Ishikawa (cell line): ENCODE measurements at regions not wholly inside any gene's neighbourhood (a gene's known extent, or its start where the extent isn't known, plus 50 kb on each side); places are given as distances from the start of the nearest gene placed in this dataset.

Experiments
- CEBPB ChIP-seq: IDR thresholded peaks from 2 replicates; pipeline ENCODE4 v1.6.1; 2012
- CREB1 ChIP-seq: IDR thresholded peaks from 2 replicates; pipeline ENCODE4 v1.6.1; 2012; ENCODE audit warnings: low read depth
- EGR1 ChIP-seq: IDR thresholded peaks from 2 replicates; pipeline ENCODE4 v1.6.1; 2012
- EP300 ChIP-seq: IDR thresholded peaks from 2 replicates; pipeline ENCODE4 v1.6.1; 2012; ENCODE audit warnings: borderline replicate concordance
- FOXM1 ChIP-seq: IDR thresholded peaks from 2 replicates; pipeline ENCODE4 v1.6.1; 2012; ENCODE audit warnings: low read depth, borderline replicate concordance
- MAX ChIP-seq: IDR thresholded peaks from 2 replicates; pipeline ENCODE4 v1.6.1; 2012
- NFIC ChIP-seq: IDR thresholded peaks from 2 replicates; pipeline ENCODE4 v1.6.1; 2012
- RAD21 ChIP-seq: IDR thresholded peaks from 2 replicates; pipeline ENCODE4 v1.6.1; 2012; ENCODE audit warnings: low read depth
- REST ChIP-seq: IDR thresholded peaks from 2 replicates; pipeline ENCODE4 v1.6.1; 2012; ENCODE audit warnings: low read depth, mild to moderate bottlenecking
- TAF1 ChIP-seq: IDR thresholded peaks from 2 replicates; pipeline ENCODE4 v1.6.1; 2012; ENCODE audit warnings: low read depth, mild to moderate bottlenecking
- TCF12 ChIP-seq: IDR thresholded peaks from 2 replicates; pipeline ENCODE4 v1.6.1; 2012; ENCODE audit warnings: low read depth
- TEAD4 ChIP-seq: IDR thresholded peaks from 2 replicates; pipeline ENCODE4 v1.6.1; 2012
- USF1 ChIP-seq: IDR thresholded peaks from 2 replicates; pipeline ENCODE4 v1.6.1; 2012
- YY1 ChIP-seq: IDR thresholded peaks from 2 replicates; pipeline ENCODE4 v1.6.1; 2012; ENCODE audit warnings: low read depth
- ZBTB7A ChIP-seq: IDR thresholded peaks from 2 replicates; pipeline ENCODE4 v1.6.1; 2012; ENCODE audit warnings: low read depth

GRCh38 chr7:49417034-49417433 lies 356.4 kb upstream of the VWC2 start:
- TF ChIP-seq EP300 (no peak), USF1 (no peak), NFIC (no peak), TCF12 (no peak), TEAD4 (no peak), CEBPB (no peak)

GRCh38 chr7:49418963-49419362 lies 354.5 kb upstream of the VWC2 start:
- TF ChIP-seq EGR1 = no peak
- TF ChIP-seq TCF12 = no peak
- TF ChIP-seq EP300 = no peak
- no peak for TF ChIP-seq CREB1
- TF ChIP-seq YY1 = no peak
- no peak for TF ChIP-seq ZBTB7A
- TF ChIP-seq RAD21 = no peak
- no peak for TF ChIP-seq MAX
- no peak for TF ChIP-seq FOXM1
- no peak for TF ChIP-seq USF1
- no peak for TF ChIP-seq CEBPB
- no peak for TF ChIP-seq TEAD4
- no peak for TF ChIP-seq TAF1
- no peak for TF ChIP-seq REST
- no peak for TF ChIP-seq NFIC

GRCh38 chr7:49422564-49422963 lies 350.9 kb upstream of the VWC2 start:
- TF ChIP-seq TEAD4 (no peak), TCF12 (no peak), EP300 (no peak), NFIC (no peak), YY1 (no peak), USF1 (no peak), CEBPB (no peak), MAX (no peak), EGR1 (no peak), REST (no peak), FOXM1 (no peak)

GRCh38 chr7:49424109-49424508 lies 349.3 kb upstream of the VWC2 start:
- no peak for TF ChIP-seq YY1
- no peak for TF ChIP-seq CEBPB
- TF ChIP-seq EP300 = no peak
- TF ChIP-seq NFIC = no peak
- no peak for TF ChIP-seq RAD21
- no peak for TF ChIP-seq REST
- TF ChIP-seq ZBTB7A = no peak
- TF ChIP-seq CREB1 = no peak

GRCh38 chr7:49425277-49425818 lies 348.1 kb upstream of the VWC2 start:
- no peak for TF ChIP-seq USF1
- TF ChIP-seq EGR1 = no peak
- TF ChIP-seq EP300 = no peak
- TF ChIP-seq RAD21 = no peak
